SK-N-SH (cell line): ENCODE measurements at regions not wholly inside any gene's neighbourhood (a gene's known extent, or its start where the extent isn't known, plus 50 kb on each side); places are given as distances from the start of the nearest gene placed in this dataset.

Source experiments
- CTCF ChIA-PET: fragments of 300-600, 350-600 bp; formaldehyde crosslinking; extraction: SDS; loops from one replicate; lab custom pipeline; 2021; lab: Yijun Ruan, JAX
- POLR2A ChIA-PET: fragments of 350-600 bp; sonication (Branson Sonifier 250); formaldehyde crosslinking; extraction: SDS; loops from one replicate; lab custom pipeline; 2020; ENCODE audit warnings: antibody characterized with exemption, inconsistent platforms; lab: Yijun Ruan, JAX
- DNase-seq: peaks from one replicate; pipeline ENCODE4 v3.0.0; 2012
- H2AFZ ChIP-seq: fragments of 200-600 bp; sonication (generic); 2 replicates; pipeline ENCODE4 v1.8.1; 2016; ENCODE audit warnings: antibody characterized with exemption, mild to moderate bottlenecking, low read depth
- H3F3A ChIP-seq: fragments of 200-600 bp; sonication (generic); replicated peaks from 2 replicates; pipeline ENCODE3; 2016; ENCODE audit warnings: antibody characterized with exemption, mild to moderate bottlenecking; ENCODE audit not compliant: insufficient read depth
- H3K27ac ChIP-seq, 2 experiments: fragments of 200-500 bp in 1 of 2; fragments of 200-600 bp in 1 of 2; sonication (Bioruptor generic) in 1 of 2; sonication (generic), shearing (Covaris generic) in 1 of 2; 2 replicates each; pipeline versions ENCODE4 v1.5.1 to v1.6.1; 2014 to 2016; ENCODE audit warnings: low read depth in 2 of 2, inconsistent platforms in 1 of 2, low read length in 1 of 2, mild to moderate bottlenecking in 1 of 2, mixed read lengths in 1 of 2
- H3K27me3 ChIP-seq: fragments of 200-600 bp; sonication (generic), shearing (Covaris generic); 2 replicates; pipeline ENCODE4 v1.6.1; 2016; ENCODE audit warnings: mixed run types; ENCODE audit not compliant: insufficient read depth
- H3K36me3 ChIP-seq, 2 experiments: fragments of 200-500 bp in 1 of 2; fragments of 200-600 bp in 1 of 2; sonication (Bioruptor generic) in 1 of 2; sonication (generic) in 1 of 2; replicated peaks in 1 of 2; 2 replicates each; pipeline versions ENCODE3 to v1.5.1; 2014 to 2016; ENCODE audit warnings: low read length in 1 of 2, mild to moderate bottlenecking in 1 of 2; ENCODE audit not compliant: insufficient read depth in 2 of 2, control insufficient read depth in 1 of 2
- H3K4me1 ChIP-seq, 2 experiments: fragments of 200-500 bp in 1 of 2; fragments of 200-600 bp in 1 of 2; sonication (Bioruptor generic) in 1 of 2; sonication (generic), shearing (Covaris generic) in 1 of 2; 2 replicates each; pipeline versions ENCODE4 v1.5.1 to v1.6.1; 2014 to 2016; ENCODE audit warnings: low read depth in 1 of 2, low read length in 1 of 2, mixed run types in 1 of 2; ENCODE audit not compliant: insufficient read depth in 2 of 2, control insufficient read depth in 1 of 2
- H3K4me2 ChIP-seq: fragments of 200-600 bp; sonication (generic), shearing (Covaris generic); 2 replicates; pipeline ENCODE4 v1.6.1; 2017; ENCODE audit warnings: mixed run types
- H3K4me3 ChIP-seq, 2 experiments: fragments of 200-500 bp in 1 of 2; fragments of 200-600 bp in 1 of 2; sonication (Bioruptor generic) in 1 of 2; sonication (generic), shearing (Covaris generic) in 1 of 2; 2 replicates each; pipeline versions ENCODE4 v1.5.1 to v1.8.1; 2014 to 2016; ENCODE audit warnings: low read depth in 2 of 2, inconsistent platforms in 1 of 2, low read length in 1 of 2, mild to moderate bottlenecking in 1 of 2, mixed read lengths in 1 of 2, moderate library complexity in 1 of 2
- H3K79me2 ChIP-seq: fragments of 200-600 bp; sonication (generic); 2 replicates; pipeline ENCODE4 v1.8.1; 2017; ENCODE audit warnings: mild to moderate bottlenecking; ENCODE audit not compliant: insufficient read depth
- H3K9ac ChIP-seq: fragments of 200-600 bp; sonication (generic); 2 replicates; pipeline ENCODE4 v1.6.1; 2017; ENCODE audit warnings: mixed run types
- H3K9me2 ChIP-seq: fragments of 200-600 bp; sonication (generic); 2 replicates; pipeline ENCODE4 v1.6.1; 2017; ENCODE audit warnings: mixed run types
- H3K9me3 ChIP-seq: fragments of 200-600 bp; sonication (generic); 2 replicates; pipeline ENCODE4 v1.6.1; 2017; ENCODE audit warnings: mixed run types, mild to moderate bottlenecking, moderate library complexity
- H4K20me1 ChIP-seq: fragments of 200-600 bp; sonication (generic); 2 replicates; pipeline ENCODE4 v1.6.1; 2017; ENCODE audit warnings: mild to moderate bottlenecking, mixed run types; ENCODE audit not compliant: insufficient read depth
- CHD2 ChIP-seq: fragments of 150-350 bp; IDR thresholded peaks from 2 replicates; pipeline ENCODE4 v1.6.1; 2018; ENCODE audit warnings: low read length; ENCODE audit not compliant: partially characterized antibody
- ELF1 ChIP-seq: IDR thresholded peaks from 2 replicates; pipeline ENCODE4 v1.4.0; 2012
- IRF3 ChIP-seq: fragments of 150-350 bp; IDR thresholded peaks from 2 replicates; pipeline ENCODE4 v1.6.1; 2016; ENCODE audit warnings: mild to moderate bottlenecking, low read depth, low read length
- MEF2A ChIP-seq: IDR thresholded peaks from 2 replicates; pipeline ENCODE4 v1.4.0; 2012; ENCODE audit warnings: low read depth, borderline replicate concordance
- NFIC ChIP-seq: IDR thresholded peaks from 2 replicates; pipeline ENCODE4 v1.4.0; 2012; ENCODE audit warnings: borderline replicate concordance
- REST ChIP-seq: IDR thresholded peaks from 2 replicates; pipeline ENCODE4 v1.6.1; 2012; ENCODE audit warnings: mild to moderate bottlenecking, low read depth, low read length, moderate library complexity
- RXRA ChIP-seq: IDR thresholded peaks from 2 replicates; pipeline ENCODE4 v1.4.0; 2012; ENCODE audit warnings: low read depth, mild to moderate bottlenecking, borderline replicate concordance
- SMC3 ChIP-seq: IDR thresholded peaks from 2 replicates; pipeline ENCODE4 v1.6.1; 2012; ENCODE audit warnings: low read depth, low read length, improper control_type of control experiment
- TEAD4 ChIP-seq: IDR thresholded peaks from 2 replicates; pipeline ENCODE4 v1.4.0; 2012; ENCODE audit warnings: mild to moderate bottlenecking, borderline replicate concordance; ENCODE audit not compliant: insufficient read depth
- USF1 ChIP-seq: IDR thresholded peaks from 2 replicates; pipeline ENCODE4 v1.4.0; 2012; ENCODE audit warnings: low read depth, borderline replicate concordance
- USF2 ChIP-seq: fragments of 150-350 bp; IDR thresholded peaks from 2 replicates; pipeline ENCODE4 v1.6.1; 2017; ENCODE audit warnings: antibody characterized with exemption, low read length, low read depth, borderline replicate concordance
- WGBS: methylation state at CpG from one replicate; pipeline ENCODE4 v1.1.6; 2017; ENCODE audit warnings: low lambda C conversion rate; 5-methylcytosine and 5-hydroxymethylcytosine counted together

GRCh38 chr3:157919319-157919887, 186.8 kb downstream of the SHOX2 start (continued):
- TF ChIP-seq REST (no peak), MEF2A (no peak)
- TF ChIP-seq, all 33 proteins: peak for 0

- H3K79me2 ChIP-seq = no peaks in the 10 kb centered on the region
- no peaks in the 10 kb centered on the region for H3K9me3 ChIP-seq
- H2AFZ ChIP-seq = no peak overlapping the region
- TF ChIP-seq IRF3 (no peak), SMC3 (no peak), NFIC (no peak), RXRA (no peak), CHD2 (no peak), TEAD4 (no peak), USF2 (no peak), ELF1 (no peak), USF1 (no peak)
- WGBS = 81% methylated on average over 3 of the region's 3 CpGs
- no peaks in the 10 kb centered on the region for H3K9me2 ChIP-seq
- peaks cover 0 to 7% of the 10 kb centered on the region in 2 experiments; a peak in 2 of 4 replicates for H3K4me1 ChIP-seq
- no peaks in the 10 kb centered on the region for H4K20me1 ChIP-seq
- no peak for DNase-seq
- no peaks in the 10 kb centered on the region for H3F3A ChIP-seq
- no peak overlapping the region for H3K27ac ChIP-seq
- H3K27me3 ChIP-seq = no peaks in the 10 kb centered on the region
- H3K36me3 ChIP-seq = no peaks in the 10 kb centered on the region
- ChIA-PET CTCF (no interaction called here), POLR2A (no interaction called here)
- no peak overlapping the region for H3K4me3 ChIP-seq
- H3K4me2 ChIP-seq = no peak overlapping the region
- no peak overlapping the region for H3K9ac ChIP-seq
Observed at GRCh38 chr3:157918402-157918801, 187.8 kb downstream of the SHOX2 start.
